Panc1 (cell line): ENCODE measurements at regions not wholly inside any gene's neighbourhood (a gene's known extent, or its start where the extent isn't known, plus 50 kb on each side); places are given as distances from the start of the nearest gene placed in this dataset.
"Not testable (repeated sequence)": the region's sequence is repeated elsewhere in the genome, so short reads cannot be mapped to it uniquely, and the experiment has no call there.

Experiments
- ATAC-seq: fragments of 200-7000 bp; cut with Tn5 transposase; 2 replicates; pipeline ENCODE4 v1.9.1; 2020; ENCODE audit warnings: mild to moderate bottlenecking, moderate library complexity
- BruUV-seq: library from RNA; stranded (reverse); fragments of 400-500 nt; replicated peaks from 2 replicates; lab custom pipeline; 2021; lab: Mats Ljungman, UMichigan
- CTCF ChIA-PET: fragments of 300-600 bp; sonication (Branson Sonifier 250); formaldehyde crosslinking; loops from one replicate; lab custom pipeline; 2022; ENCODE audit warnings: antibody characterized with exemption; lab: Charles Lee
- POLR2A ChIA-PET: fragments of 300-600 bp; sonication (Branson Sonifier 250); formaldehyde crosslinking; loops from one replicate; lab custom pipeline; 2022; ENCODE audit warnings: antibody characterized with exemption; lab: Charles Lee
- DNase-seq: peaks from one replicate; pipeline ENCODE4 v3.0.0-alpha.2; 2010; ENCODE audit warnings: low read depth, low spot score
- H3K27ac ChIP-seq: 2 replicates; pipeline ENCODE4 v1.5.1; 2011; ENCODE audit warnings: mild to moderate bottlenecking, low read length, inconsistent platforms
- H3K27me3 ChIP-seq: fragments of 200-500 bp; sonication (Bioruptor generic); 2 replicates; pipeline ENCODE4 v1.6.0; 2014; ENCODE audit warnings: low read length, inconsistent platforms; ENCODE audit not compliant: control insufficient read depth, insufficient read depth
- H3K36me3 ChIP-seq: fragments of 200-500 bp; sonication (Bioruptor generic); 2 replicates; pipeline ENCODE4 v1.5.1; 2014; ENCODE audit warnings: inconsistent platforms, mild to moderate bottlenecking, low read length, moderate library complexity; ENCODE audit not compliant: control insufficient read depth, insufficient read depth
- H3K4me1 ChIP-seq: 2 replicates; pipeline ENCODE4 v1.5.1; 2011; ENCODE audit warnings: inconsistent platforms, mild to moderate bottlenecking, low read length, moderate library complexity; ENCODE audit not compliant: control insufficient read depth, insufficient read depth
- H3K4me3 ChIP-seq, 2 experiments: 2 replicates each; pipeline ENCODE4 v1.5.1; 2011 to 2012; ENCODE audit warnings: low read depth in 2 of 2, low read length in 2 of 2, mild to moderate bottlenecking in 2 of 2, inconsistent platforms in 1 of 2, moderate library complexity in 1 of 2
- H3K9me3 ChIP-seq: fragments of 200-500 bp; sonication (Bioruptor generic); 2 replicates; pipeline ENCODE4 v1.5.1; 2014; ENCODE audit warnings: low read depth, mild to moderate bottlenecking, inconsistent platforms, low read length, moderate library complexity; ENCODE audit not compliant: control insufficient read depth, insufficient read depth
- CTCF ChIP-seq: fragments of 450-650 bp; IDR thresholded peaks from 2 replicates; pipeline ENCODE4 v1.5.1; 2017; ENCODE audit warnings: mild to moderate bottlenecking
- POLR2AphosphoS5 ChIP-seq: IDR thresholded peaks from 2 replicates; pipeline ENCODE4 v1.6.1; 2012; ENCODE audit warnings: mild to moderate bottlenecking, low read depth, low read length, moderate library complexity
- SIN3A ChIP-seq: IDR thresholded peaks from 2 replicates; pipeline ENCODE4 v1.6.1; 2012; ENCODE audit warnings: low read depth, mild to moderate bottlenecking, low read length, moderate library complexity, borderline replicate concordance; ENCODE audit not compliant: insufficient read depth
- TCF7L2 ChIP-seq: IDR thresholded peaks from 2 replicates; pipeline ENCODE4 v1.6.1; 2011; ENCODE audit warnings: mild to moderate bottlenecking, low read depth, low read length, inconsistent platforms
- in situ Hi-C: cut with HindIII; loops from 2 replicates; pipeline ENCODE4 v1.10.0; 2016; ENCODE audit warnings: low sequenced_read_pairs, low pct_unique_long_range_greater_than_20kb
- intact Hi-C: fragments of 100-400 bp; cut with micrococcal nuclease; formaldehyde crosslinking; loops from one replicate; pipeline ENCODE4 v1.10.0; 2022; ENCODE audit not compliant: unreplicated experiment
- TF ChIP-seq, protein P1 (sequence below), 2 experiments: IDR thresholded peaks; 2 replicates each; pipeline ENCODE4 v1.6.1; 2011 to 2012; ENCODE audit warnings: low read depth in 2 of 2, control low read depth in 1 of 2, low read length in 1 of 2, mild to moderate bottlenecking in 1 of 2, moderate library complexity in 1 of 2; ENCODE audit not compliant: insufficient read depth in 1 of 2

DNA sequence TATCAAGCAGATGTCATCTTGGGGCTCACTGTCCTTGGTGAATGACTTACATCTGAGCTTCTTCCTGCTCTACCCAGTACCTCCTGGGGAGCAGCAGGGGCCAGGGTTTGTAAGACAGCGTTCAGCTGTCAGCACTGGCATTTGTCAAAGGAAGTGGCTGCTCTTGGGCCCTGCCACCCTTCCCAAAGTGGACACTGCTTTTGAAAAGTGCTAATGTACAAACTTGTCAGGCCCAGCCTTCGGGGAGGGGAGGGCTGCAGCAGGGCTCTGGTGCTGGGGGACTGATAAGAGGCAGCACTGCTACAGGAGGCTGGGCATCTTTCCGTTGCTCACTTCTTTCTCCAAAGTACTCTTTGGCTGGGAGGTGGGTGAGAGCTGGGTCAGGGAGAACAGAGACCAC, 59.8 kb upstream of the RBM19 start:
- in situ Hi-C loops (no loop called here), intact Hi-C loops (no loop called here)
- TF ChIP-seq POLR2AphosphoS5 (no peak), CTCF (no peak), TCF7L2 (no peak), SIN3A (no peak)
- TF ChIP-seq, protein P1, sequence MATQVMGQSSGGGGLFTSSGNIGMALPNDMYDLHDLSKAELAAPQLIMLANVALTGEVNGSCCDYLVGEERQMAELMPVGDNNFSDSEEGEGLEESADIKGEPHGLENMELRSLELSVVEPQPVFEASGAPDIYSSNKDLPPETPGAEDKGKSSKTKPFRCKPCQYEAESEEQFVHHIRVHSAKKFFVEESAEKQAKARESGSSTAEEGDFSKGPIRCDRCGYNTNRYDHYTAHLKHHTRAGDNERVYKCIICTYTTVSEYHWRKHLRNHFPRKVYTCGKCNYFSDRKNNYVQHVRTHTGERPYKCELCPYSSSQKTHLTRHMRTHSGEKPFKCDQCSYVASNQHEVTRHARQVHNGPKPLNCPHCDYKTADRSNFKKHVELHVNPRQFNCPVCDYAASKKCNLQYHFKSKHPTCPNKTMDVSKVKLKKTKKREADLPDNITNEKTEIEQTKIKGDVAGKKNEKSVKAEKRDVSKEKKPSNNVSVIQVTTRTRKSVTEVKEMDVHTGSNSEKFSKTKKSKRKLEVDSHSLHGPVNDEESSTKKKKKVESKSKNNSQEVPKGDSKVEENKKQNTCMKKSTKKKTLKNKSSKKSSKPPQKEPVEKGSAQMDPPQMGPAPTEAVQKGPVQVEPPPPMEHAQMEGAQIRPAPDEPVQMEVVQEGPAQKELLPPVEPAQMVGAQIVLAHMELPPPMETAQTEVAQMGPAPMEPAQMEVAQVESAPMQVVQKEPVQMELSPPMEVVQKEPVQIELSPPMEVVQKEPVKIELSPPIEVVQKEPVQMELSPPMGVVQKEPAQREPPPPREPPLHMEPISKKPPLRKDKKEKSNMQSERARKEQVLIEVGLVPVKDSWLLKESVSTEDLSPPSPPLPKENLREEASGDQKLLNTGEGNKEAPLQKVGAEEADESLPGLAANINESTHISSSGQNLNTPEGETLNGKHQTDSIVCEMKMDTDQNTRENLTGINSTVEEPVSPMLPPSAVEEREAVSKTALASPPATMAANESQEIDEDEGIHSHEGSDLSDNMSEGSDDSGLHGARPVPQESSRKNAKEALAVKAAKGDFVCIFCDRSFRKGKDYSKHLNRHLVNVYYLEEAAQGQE (IDR thresholded peaks at IDR 0.05; ENCODE audit: insufficient read depth in 1 of 2, low read depth in 2 of 2, low read length in 1 of 2) = no peak
- no peaks in the 10 kb centered on the region for H3K9me3 ChIP-seq
- H3K36me3 ChIP-seq = no peaks in the 10 kb centered on the region
- ChIA-PET CTCF (no interaction called here), POLR2A (no interaction called here)
- no TSS peak for BruUV-seq
- no peaks in the 10 kb centered on the region for H3K4me1 ChIP-seq
- no peak overlapping the region for H3K27ac ChIP-seq
- no peaks in the 10 kb centered on the region for H3K27me3 ChIP-seq
- ATAC-seq (no peak), DNase-seq (no peak)
- no peak overlapping the region for H3K4me3 ChIP-seq

DNA sequence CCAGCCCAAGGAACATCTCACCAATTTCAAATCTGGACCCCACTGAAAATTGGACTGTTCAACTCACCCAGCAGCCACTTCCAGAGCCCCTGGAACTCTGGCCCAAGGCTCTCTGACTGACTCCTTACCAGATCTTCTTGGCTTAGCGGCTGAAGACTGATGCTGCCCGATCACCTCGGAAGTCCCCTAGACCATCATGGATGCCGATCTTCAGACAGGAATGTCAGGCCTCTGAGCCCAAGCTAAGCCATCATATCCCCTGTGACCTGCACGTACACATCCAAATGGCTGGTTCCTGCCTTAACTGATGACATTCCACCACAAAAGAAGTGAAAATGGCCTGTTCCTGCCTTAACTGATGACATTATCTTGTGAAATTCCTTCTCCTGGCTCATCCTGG, 56.0 kb upstream of the RBM19 start:
- BruUV-seq, intact Hi-C loops, CTCF ChIA-PET, in situ Hi-C loops, H3K9me3 ChIP-seq, ATAC-seq, DNase-seq, H3K4me3 ChIP-seq, H3K4me1 ChIP-seq, POLR2A ChIA-PET, H3K36me3 ChIP-seq, H3K27ac ChIP-seq, H3K27me3 ChIP-seq: not testable (repeated sequence)

DNA sequence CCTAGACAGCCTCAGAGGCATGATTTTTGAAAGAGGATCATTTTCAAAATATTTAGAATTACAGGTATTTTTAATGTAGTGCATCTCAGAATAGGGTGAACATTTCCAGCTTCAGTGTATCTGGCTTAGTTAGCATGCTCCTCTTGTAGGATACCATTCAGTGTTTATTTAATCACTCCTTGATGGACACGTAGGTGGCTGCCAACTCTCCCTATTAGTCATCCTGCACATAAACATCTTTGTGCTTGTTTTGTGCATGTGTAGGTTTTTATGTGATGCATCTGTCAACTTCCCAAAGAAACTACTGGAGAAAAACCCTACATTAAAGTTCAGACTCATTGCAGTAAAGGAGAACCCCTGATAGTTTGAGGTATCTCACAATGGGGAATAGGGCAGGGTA, 52.5 kb upstream of the RBM19 start:
- CTCF ChIA-PET = no interaction called here
- no TSS peak for BruUV-seq
- intact Hi-C loops = no loop called here
- H3K36me3 ChIP-seq = no peaks in the 10 kb centered on the region
- DNase-seq (no peak), ATAC-seq (no peak)
- TF ChIP-seq, protein P1 (IDR thresholded peaks at IDR 0.05; ENCODE audit: insufficient read depth in 1 of 2, low read depth in 2 of 2, low read length in 1 of 2) = no peak
- TF ChIP-seq SIN3A (no peak), CTCF (no peak), POLR2AphosphoS5 (no peak), TCF7L2 (no peak)
- no peak overlapping the region for H3K4me3 ChIP-seq
- no peaks in the 10 kb centered on the region for H3K27me3 ChIP-seq
- H3K9me3 ChIP-seq = no peaks in the 10 kb centered on the region
- no peak overlapping the region for H3K27ac ChIP-seq
- POLR2A ChIA-PET = no interaction called here
- no peaks in the 10 kb centered on the region for H3K4me1 ChIP-seq
- in situ Hi-C loops = no loop called here
